NCI-H748 treated with DMSO at 0.1 percent for 48 hours (cell line): ENCODE measurements at regions not wholly inside any gene's neighbourhood (a gene's known extent, or its start where the extent isn't known, plus 50 kb on each side); places are given as distances from the start of the nearest gene placed in this dataset.
"Not testable (repeated sequence)": the region's sequence is repeated elsewhere in the genome, so short reads cannot be mapped to it uniquely, and the experiment has no call there.

Experiments used
- DNase-seq: peaks from one replicate; lab custom pipeline; 2025; lab: John Stamatoyannopoulos, UW

DNA sequence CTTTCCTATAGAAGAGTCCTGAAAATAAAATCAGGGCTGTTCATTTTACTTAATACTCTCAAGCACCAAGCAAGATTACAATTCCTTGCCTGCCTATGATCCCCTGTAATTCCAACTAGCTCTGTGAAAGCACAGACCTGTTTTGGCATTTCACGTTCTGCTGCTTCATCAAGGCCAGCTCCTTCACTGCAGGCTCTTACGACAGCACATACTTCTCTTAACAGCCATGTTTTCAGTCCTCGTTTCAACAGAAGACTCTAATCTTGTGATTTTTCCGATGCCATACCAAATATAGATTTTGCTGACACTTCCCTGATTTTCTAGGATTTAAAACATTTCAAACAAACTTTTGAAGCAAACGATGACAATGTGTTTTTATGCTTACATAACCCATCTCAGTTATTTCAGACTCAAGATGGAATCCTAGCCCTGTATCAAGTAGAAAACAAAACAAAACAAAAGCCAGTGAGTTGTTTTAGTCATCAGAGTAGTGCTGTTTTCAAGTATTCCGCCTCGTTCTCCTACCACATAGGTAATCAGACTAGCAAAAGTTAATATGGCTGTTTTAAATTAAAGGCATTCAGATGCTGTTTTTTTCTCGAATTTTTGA lies 616.5 kb upstream of the CITED2 start:
- DNase-seq: no peak

DNA sequence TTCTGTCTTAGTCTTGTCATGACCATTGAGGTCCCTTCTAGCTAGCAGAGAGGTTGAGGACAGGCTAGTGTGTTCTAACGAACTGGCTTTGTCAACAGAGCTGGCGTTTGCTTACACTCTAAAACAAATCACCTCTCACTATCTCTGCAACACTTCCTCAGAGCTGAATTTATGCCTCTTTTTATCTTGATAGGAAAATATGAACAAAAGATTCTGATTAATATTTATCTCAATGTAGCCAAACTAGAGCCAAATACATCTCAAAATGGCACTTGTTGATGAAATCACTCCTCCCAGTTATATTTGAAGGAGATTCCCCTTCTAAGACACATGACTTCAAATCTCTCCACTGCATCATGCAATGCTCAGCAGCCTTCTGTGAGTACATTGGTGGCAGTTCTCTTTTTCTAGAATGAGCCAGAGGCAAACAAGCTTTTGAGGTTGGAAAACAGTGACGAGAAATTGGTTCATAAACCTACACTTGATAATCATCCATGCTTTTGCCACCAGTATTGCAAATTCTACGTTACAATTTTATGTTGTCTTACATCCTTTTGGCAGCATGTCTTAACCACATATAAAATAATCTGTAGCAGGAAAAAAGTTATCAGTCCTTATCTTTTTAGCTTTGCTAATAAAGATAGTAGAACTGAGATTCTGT lies 615.7 kb upstream of the CITED2 start:
- DNase-seq: no peak

DNA sequence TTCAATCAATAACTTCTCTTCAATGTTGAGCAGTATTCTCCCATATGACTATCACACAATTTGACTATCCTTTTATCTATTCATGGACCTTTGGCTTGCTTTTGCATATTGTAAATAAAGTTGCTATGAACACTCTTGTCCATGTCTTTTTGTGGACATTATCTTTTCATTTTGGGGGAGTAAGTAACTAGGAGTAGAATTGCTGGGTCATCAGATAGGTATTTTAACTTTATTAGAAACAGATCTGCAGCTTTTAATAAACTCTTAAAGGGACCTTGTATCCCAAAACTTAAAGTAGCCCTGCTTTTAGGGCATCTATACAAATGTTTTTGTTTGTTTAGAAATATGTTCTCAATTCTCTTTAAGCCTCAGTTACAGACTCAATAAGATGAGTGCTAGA lies 614.2 kb upstream of the CITED2 start:
- no peak for DNase-seq

DNA sequence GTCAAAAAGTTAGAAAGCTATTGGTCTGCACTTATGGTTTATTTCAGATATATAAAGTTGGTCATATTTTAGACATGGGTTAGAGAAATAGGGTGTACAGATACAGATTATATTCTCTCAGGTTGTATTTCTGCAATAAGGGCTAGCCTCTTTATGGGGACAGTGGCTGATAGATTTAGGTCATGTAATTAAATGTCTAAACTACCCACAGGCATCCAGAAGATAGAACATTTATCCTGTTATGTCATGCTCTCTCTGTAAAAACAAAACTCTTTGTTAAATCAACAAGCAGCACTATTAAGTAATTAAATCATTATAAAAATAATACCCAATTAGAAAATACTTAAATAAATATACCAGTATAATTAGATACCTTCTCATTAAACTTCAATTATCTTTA lies 612.6 kb upstream of the CITED2 start:
- no peak for DNase-seq

DNA sequence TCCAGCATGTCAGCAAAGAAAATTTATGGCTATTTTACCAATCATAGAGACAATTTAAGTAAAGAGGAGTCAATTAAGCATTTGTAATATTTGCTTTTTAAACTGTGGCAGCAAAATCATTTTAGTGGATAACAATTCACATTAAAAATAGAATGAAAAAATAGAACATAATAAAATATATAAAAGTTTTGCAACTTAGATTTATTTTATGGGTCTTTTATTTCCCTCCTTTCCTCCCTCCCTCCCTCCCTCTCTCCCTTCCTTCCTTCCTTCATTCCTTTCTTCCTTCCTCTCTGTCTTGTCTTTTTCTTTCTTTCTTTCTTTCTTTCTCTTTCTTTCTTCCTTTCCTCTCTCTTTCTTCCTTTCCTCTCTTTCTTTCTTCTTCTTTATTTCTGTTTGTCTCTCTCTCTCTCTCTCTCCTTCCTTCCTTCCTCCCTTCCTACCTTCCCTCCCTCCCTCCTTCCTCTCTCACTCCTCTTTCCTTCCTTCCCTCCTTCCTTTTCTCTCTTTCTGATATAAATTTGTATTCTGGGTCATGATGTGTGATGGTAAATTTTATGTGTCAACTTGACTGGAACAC lies 610.9 kb upstream of the CITED2 start:
- no peak for DNase-seq

DNA sequence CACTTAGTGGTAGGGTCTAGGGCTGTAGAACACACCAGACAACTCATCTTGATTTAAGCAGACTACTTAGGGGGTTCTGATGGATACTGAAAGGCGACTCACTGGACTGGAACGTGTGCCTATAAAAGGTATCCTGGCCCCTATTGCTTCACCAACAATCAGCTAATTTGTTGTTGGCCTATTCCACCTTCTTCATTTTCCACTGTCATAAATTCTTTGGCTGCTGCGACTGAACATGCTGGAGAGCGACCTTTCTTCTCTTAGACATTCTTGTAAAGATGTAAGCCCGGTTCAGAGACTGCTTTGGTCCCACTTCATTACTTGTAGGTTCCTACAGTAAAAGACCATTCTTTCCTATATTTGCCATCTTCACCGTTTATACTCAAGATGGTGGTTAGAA lies 609.9 kb upstream of the CITED2 start:
- DNase-seq: no peak

DNA sequence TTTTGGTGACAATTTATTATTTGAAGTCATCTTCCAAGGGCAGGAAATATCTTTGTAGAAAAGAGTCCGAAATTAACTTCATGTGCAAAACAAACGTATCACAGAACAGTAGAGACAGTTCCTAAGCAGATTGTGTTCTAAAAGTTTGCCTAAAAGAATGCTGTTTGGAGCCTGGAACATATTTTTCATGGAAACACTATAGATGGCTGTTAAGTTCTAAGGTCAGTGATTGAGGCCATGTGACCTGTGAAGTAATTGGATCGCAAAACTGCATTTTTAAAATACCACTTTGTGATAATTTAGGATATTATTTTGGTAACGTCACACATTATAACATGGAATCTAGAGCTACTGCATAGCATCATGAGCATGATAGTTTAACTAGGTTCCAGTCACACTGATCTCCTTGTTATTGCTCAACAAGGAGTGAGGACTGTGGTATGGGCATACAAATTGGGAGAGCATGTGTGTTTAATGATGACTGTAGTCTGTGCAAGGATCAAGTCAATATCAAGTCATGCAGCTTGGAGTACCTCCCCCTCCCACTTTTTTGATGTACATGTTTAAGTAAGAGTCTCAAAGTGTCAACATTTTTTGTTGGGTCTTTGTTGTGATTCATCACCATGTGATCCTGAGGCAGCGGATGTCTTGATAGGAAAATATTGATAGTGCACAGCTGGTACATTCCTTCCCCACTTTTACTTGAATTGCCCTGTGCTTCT lies 609.3 kb upstream of the CITED2 start:
- no peak for DNase-seq

DNA sequence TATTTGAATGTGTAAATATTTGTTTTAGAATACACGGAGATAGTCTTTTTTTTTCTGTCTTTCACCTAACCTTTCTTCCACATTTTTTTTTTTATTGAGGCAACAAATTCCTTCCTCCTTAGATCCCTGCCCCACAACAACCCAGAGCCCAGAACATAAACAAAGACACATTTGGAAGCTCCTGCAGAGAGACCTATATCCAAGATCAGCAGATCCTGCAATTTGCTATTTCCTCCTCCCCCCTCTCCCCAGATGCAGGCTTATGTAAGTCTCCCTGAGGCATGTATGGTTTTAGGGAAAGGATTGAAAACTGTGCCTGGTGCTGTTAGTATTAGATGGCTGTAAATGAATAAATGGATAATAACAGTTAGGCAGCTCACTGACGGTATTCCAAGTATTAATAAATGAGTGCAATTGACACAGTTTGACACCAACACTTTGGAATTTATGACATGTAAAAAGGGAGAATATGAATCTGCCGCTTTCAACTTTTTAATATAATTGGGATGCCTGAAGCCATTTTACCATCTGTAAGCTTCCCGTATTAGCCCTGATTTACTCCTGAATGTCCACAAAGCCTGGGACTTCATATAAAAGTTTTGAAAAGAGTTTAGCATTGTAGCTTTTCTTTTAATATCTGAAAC lies 608.3 kb upstream of the CITED2 start:
- no peak for DNase-seq

DNA sequence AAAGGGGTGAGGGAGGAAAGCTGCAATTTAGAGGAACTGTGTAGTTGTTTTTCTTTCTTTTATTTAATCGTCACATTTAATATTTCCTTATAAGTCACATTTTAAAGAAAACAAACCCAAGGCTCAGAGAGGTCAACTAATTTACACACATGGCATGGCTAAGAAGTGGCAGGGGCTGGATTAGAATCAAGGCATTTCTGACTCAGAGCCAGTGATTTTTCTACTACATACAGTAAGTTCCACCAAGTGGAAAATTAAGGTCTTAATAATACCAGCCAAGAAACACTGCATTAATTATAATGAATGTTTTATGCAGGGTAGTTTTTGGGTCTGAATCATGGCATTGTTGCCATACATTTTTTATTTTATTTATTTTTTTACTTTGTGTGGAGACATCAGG lies 607.7 kb upstream of the CITED2 start:
- no peak for DNase-seq

DNA sequence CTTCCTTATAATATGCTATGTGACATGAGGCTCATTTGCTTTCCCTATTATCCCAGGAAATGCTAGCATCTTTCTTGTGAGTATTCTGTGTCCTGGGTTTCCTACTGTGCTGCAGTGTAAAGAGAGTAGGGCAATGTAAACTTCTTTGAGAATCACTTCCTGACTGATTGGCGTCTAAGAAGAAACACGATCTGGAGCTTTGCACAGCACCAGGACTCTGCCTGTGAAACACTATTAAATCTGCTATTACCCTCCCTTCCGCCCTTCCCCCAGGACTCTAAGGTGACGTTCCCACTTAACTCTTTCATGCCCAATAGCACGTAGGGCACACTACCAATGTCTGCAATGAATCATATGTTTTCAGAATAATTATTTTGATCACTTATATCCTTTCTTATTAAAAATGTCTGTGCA lies 607.3 kb upstream of the CITED2 start:
- DNase-seq: peak; percentile 55

DNA sequence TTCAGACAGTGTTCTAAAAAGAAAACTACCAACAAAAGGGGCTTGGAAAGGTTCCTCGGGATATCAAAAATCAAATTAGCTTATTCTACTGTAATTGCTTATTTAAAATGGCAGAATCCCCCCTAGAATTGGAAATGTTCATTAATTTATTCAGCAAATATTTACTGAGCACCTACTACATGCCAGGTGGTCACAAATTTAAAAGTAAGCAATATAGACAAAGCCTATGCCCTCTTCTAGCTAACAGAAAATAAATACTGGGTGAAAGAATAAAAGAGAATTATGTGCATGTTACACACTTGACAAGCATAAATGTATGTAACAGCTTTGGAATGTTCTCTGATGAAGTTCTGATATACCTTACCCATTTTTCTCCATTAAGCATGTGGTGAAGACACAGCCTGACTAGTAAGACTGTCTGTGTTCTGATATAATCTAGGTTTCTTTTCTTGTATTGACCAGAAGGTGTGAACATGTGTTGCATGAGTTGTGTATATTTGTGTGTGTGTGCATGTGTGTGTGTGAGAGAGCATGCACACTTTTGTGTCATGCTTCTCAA lies 606.7 kb upstream of the CITED2 start:
- no peak for DNase-seq

DNA sequence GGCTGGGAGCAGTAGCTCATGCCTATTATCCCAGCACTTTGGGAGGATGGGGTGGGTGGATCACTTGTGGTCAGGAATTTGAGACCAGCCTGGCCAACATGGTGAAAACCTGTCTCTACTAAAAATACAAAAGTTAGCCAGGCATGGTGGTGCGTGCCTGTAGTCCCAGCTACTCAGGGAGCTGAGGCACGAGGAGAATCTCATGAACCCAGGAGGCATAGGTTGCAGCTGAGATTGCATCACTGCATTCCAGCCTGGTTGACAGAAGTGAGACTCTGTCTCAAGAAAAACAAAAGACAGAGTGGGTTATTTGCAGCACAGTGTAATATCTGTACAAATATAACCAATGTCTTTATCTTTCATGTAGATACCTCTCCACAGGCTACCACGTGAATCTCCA lies 606.2 kb upstream of the CITED2 start:
- not testable (repeated sequence) for DNase-seq

DNA sequence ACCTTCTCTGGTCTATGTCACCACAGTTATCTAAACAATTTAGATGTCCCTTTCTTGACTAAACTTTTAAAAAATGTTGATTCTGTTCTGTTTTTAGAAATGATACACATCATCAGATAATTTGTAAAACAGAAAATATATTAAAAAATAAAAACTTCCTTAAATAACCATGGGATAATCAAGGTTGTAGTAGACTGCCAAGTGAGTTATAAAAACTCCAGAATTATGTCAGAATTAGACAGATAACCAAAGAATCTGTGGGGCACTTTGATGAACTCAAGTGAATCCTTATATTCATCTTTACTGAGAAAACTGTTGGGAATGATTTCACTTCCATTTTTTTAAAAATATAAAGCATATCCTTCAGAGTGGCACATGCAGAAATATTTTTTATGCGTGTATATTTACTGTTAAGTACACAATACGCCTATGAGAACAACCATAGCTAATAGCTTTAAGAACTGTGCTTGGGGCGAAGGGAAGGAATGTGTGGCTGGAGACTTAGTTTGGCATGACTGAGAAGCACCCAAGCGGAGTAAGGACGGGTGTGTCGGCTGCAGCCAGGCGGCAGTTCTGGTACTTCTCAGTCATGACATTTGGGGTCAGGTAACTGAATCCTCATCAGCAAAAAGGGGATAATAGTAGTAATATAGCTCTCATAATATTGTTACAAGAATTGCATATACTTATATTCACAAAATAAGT lies 604.7 kb upstream of the CITED2 start:
- no peak for DNase-seq

DNA sequence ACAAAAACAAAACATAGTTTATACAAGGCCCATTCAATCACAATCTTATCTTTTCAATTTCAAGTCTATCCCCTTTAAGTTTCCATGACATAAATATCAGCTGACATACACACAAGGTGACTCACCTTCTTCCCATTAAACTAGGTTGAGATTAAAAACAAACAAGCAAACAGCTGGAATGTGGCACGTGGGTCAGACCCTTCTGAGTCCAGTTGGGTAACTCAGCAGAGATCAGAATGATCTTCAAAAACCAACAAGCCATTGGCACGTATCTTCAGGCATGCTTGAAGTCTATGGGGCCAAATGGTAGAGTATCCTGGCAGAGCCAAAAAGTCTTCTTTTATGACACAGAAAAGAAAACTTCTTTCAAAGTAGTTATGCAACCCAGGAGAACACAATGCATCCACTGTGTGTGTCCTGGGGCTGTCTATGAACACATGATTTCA lies 603.5 kb upstream of the CITED2 start:
- no peak for DNase-seq

DNA sequence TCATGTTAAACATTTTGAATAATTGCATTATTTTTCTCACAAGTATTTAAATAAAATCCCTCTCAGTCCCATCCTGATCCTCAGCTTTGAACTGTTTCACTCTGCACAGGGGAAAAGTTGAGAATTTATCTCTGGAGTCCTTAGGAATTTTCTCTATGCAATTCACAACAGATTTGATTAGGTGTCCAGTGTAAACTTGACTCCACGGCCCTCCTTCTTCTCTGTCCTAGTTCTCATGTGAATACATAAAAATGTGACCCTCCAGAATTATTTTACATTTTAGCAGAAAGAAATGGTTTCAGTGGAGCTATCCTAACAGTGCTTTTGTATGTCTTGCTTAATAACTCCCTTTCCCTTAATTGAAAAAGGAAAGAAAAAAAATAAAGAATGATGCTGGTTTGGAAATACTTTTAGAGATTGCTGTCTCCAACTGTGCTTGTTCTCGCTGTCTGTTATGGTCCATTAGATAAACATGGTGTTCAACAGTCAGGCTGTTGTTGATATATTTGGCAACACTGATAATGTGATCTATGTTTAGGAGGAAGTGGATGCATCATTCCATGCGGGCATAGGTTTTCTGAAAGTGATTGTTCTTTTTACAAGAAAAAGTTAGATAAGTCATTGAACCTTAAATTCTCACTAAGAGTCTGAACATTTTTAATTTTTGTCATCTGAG lies 599.4 kb upstream of the CITED2 start:
- DNase-seq: no peak

DNA sequence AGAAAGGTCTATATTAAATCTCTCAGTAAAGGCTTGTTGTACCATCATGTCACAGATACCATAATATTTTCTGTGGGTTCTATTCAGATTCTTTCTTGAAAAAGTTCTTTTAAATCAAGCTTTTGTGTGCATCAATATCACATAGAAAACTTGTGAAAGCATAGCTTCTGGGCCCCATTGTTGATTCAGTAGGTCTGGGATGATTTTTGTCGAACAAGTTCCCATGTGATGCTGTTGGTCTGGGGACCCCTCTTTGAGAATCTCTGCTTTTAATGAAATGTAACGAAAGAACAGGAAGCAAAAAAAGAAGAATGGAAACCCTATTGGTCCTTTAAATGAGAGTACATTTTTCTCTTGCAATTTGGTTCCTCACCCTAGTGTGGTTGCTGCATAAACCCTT lies 597.7 kb upstream of the CITED2 start:
- no peak for DNase-seq

DNA sequence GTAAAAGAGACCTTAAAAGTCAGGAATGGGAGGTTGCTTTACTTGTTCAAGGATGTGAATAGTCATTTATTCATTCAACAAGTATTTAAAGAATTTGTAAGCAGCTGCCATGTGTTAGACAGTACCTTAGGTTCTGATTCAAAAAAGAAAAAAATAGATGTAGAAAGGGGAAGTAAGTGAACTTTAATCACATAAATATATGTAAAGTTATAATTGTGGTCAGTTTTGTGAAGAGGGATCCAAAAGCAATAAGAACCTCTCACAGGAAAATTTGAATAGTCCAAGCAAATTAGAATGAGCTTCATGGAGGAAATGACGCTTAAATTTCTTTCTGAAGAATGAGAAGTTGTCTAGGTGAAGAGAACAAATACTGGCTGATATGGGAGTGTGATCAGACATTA lies 596.1 kb upstream of the CITED2 start:
- DNase-seq: no peak

DNA sequence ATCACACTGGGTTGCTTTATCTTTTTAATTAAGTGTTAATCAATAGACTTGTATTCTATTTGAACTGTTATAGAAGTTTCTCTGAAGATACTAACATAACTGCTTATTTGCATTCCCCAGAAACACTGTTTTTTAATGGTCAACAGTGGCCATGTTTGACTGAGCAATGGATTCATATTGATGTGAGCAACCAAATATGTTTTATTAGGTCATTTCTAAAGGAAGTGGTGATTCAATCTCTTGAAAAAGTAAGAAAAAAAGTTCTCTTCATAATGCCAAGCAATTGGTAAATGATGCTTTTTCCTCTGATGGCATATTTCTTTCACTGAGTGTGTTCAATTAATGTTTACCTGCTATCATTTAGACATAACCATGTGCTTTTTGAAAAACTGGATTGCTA lies 593.0 kb upstream of the CITED2 start:
- DNase-seq: no peak

DNA sequence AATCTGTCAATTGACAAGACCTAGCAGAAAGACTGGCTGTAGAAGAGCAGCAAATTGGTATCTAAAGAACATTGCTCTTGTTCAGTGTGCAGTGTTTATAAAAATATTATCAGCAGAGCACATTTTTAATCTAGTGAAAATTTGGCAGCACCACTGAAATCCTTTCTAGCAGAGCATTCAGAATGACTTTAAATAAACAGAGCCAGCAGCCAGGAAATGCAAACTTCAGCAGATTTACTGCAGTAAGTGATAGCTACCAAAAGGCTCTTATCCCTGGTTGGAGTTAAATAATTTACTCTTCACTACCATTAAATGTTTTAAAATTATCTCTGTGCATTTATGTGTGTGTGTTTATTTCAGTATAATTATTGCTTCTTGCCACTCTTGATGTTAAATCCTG lies 590.9 kb upstream of the CITED2 start:
- DNase-seq: peak; percentile 46

DNA sequence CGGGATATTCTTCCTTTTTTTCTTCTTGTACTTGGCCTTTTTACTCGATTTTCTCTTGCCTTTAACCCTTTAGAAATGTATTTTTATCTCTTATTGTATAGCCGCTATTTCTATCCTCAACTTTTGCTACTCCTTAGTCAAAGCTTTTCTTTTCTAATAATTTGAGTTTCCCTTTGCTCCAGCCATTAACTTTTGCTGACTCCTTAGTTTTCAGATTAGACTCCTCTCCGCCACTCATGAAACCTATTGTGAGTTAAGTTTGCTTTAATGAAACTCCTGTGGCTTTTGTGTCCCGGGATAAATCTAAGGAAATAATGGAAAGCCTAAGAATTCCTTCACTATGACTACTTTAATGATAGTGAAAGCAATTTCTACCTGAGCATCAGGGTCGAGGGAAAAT lies 590.3 kb upstream of the CITED2 start:
- DNase-seq: no peak
